ENCODE measurements at regions not wholly inside any gene's neighbourhood (a gene's known extent, or its start where the extent isn't known, plus 50 kb on each side); places are given as distances from the start of the nearest gene placed in this dataset.

- DNase-seq (ENCODE audit: low spot score), result peak; percentile 26
Observed at GRCh38 chr4:111136438-111136837, 513.6 kb upstream of the PITX2 start.

DNA sequence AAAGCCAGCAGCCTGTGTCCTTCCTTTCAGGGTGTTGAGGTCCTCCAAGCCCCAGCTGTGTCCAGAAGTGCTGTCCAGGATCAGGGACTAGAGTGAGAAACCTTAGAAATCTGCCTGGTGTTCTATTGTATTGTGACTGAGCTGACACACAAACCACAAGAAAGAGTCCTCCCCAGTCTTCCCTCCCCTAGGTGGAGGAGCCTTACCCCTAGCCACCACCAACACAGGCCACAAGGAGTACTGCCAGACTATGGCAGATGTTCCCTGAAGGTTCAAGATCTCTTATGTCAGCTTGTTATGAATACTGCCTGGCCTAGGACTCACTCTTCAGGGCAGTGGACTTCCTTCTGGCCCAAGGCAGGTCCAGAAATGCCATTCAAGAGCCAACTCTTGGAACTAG, 514.1 kb upstream of the PITX2 start:
- no peak for DNase-seq (ENCODE audit: low spot score)

DNA sequence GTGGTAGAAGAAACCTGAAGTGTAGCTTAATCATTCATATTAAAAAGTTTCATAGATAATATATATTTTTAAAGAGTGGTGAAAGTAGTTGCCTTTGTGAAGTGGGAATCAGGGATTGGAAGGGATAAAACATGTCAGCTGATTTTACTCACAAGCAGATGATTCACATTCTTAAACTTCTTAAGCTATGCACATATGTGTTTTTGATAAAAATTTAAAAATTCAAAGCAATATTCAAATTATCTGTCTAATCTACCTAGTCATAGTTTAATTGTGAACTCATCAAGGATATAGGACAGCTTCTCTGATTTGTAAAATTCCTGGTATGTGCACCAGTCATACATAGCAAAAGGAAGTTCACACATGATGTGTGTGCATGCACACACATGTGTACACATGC, 520.6 kb upstream of the PITX2 start:
- no peak for DNase-seq (ENCODE audit: low spot score)

DNA sequence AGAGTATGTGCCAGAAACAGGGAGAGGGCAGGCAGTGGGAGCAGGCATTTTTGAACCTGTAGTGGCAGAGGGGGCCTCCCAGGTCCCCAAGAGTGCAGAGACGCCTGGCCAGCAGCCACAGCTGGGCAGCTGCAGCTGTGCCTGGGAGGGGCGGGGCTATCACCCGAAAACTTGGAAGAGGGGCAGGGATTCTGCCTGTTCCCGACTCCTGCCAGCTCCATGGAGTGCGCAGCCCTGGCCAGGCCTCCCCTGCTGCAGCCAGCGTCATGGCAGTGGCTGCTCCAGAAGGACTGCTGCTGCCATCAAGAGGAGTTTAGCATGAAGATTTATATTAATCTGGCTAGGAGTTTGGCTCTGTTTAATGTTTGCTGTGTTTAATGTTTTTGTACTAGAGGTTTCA, 532.1 kb upstream of the PITX2 start:
- no peak for DNase-seq (ENCODE audit: low spot score)

DNA sequence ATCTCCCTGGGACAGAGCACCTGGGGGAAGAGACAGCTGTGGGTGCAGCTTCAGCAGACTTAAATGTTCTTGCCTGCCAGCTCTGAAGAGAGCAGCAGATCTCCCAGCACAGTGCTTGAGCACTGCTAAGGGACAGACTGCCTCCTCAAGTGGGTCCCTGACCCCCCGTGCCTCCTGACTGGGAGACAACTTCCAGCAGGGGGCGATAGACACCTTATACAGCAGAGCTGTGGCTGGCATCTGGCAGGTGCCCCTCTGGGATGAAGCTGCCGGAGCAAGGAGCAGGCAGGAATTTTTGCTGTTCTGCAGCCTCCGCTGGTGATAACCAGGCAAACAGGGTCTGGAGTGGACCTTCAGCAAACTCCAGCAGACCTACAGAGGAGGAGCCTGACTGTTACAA, 541.7 kb upstream of the PITX2 start:
- DNase-seq (ENCODE audit: low spot score), result peak; percentile 36

GRCh38 chr4:111174331-111174730, 551.5 kb upstream of the PITX2 start:
- no peak for DNase-seq (ENCODE audit: low spot score)

DNA sequence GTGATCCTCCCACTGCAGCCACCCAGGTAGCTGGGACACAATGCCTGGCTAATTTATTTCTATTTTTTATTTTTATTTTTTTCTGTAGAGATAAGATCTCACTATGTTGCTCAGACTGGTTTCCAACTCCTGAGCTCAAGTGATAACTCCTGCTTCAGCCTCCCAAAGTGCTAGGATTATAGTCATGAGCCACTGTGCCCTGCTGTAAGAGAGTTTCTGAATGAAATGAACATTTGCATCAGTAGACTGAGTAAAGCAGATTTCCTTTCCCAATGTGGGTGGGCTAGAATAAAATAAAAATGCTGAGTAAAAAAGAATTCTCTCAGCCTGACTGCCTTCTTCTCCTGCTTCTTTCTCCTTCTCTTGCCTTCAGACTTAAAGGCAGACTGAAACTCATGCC, 555.4 kb upstream of the PITX2 start:
- no peak for DNase-seq (ENCODE audit: low spot score)

- DNase-seq (ENCODE audit: low spot score), result no peak
Observed at GRCh38 chr4:111187108-111187507, 564.2 kb upstream of the PITX2 start.

DNA sequence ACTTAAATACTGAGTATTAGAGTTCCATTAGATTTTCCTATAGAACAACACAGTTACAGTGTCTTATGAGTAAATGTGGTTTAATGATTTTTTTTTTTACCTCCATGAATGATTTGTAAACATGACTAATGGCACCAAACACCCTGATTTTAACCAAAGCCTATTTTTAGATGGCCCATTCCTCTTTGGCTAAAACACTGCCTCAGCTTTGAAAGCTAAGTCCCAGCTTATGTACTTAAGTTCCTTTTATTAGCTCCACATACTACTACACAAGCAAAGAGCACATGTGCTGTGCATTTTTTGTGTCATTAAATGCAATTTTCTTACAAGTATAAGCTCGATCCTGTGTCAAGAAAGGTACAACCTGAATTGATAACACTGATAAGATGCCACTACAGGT, 575.6 kb upstream of the PITX2 start:
- no peak for DNase-seq (ENCODE audit: low spot score)

- DNase-seq (ENCODE audit: low spot score), result no peak
Observed at GRCh38 chr4:111204797-111205196, 581.9 kb upstream of the PITX2 start.

DNA sequence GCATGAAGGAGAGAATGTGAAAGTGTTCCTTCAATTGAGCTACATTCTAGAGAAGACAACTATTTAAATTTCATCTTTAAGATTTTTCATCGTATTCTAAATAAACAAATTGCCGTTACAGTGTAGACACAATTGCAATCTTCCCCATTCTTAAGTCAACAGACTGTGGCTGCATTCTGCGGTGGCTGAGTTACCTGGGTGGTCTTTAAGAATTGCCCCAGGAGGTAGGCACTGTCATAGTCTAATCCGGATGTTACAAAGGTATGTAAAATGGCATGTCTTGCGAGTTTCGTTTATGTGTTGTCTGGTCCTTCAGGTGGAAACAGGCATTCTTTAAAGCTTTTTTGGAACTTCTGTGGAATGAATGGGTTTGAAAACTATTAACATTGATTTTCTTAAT, 586.1 kb upstream of the PITX2 start:
- DNase-seq (ENCODE audit: low spot score), result no peak

GRCh38 chr4:111209706-111210105, 586.8 kb upstream of the PITX2 start:
- DNase-seq (ENCODE audit: low spot score), result no peak

- no peak for DNase-seq (ENCODE audit: low spot score)
Observed at GRCh38 chr4:111210595-111210994, 587.7 kb upstream of the PITX2 start.

DNA sequence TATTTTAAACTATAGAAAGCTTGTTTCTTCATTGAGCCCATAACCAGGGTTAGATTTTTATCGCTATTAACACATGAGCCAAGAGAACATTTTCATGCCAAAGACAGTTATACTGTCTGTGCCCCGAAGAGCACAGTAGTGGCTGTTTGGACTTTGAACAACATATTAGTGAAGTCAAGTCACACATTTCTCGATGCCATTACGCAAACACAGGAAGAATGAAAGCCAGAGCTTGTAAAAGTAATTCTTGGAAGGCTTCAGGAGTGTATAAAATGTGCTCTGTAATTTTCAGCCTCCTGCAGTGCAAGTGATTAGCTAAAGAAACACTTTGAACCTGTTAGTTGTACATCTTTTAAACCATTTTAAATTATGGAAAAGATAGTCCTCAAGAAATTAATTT, 590.7 kb upstream of the PITX2 start:
- DNase-seq (ENCODE audit: low spot score), result no peak

GRCh38 chr4:111214371-111214770, 591.5 kb upstream of the PITX2 start:
- DNase-seq (ENCODE audit: low spot score), result no peak

GRCh38 chr4:111215755-111216154, 592.9 kb upstream of the PITX2 start:
- DNase-seq (ENCODE audit: low spot score), result no peak

GRCh38 chr4:111216791-111217190, 593.9 kb upstream of the PITX2 start:
- no peak for DNase-seq (ENCODE audit: low spot score)

GRCh38 chr4:111221371-111221770, 598.5 kb upstream of the PITX2 start:
- DNase-seq (ENCODE audit: low spot score), result no peak

DNA sequence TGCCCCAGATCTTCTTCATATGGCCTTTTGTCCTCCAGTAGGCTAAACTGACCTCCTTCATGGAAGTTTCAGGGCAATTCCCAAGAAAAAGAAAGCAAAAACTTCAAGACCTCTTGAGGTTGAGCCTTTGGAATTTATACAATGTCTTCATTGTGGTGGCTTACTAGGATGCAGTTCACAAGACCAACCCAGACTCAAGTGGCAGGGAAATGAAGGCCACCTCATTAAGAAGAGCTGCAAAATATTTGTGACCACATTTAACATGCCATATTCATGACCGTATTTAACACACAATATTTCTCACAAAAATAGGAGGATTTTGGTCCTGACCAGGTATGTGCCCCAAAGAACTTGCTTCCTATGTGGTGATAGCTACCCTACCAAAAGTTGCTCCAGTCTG, 605.5 kb upstream of the PITX2 start:
- no peak for DNase-seq (ENCODE audit: low spot score)

DNA sequence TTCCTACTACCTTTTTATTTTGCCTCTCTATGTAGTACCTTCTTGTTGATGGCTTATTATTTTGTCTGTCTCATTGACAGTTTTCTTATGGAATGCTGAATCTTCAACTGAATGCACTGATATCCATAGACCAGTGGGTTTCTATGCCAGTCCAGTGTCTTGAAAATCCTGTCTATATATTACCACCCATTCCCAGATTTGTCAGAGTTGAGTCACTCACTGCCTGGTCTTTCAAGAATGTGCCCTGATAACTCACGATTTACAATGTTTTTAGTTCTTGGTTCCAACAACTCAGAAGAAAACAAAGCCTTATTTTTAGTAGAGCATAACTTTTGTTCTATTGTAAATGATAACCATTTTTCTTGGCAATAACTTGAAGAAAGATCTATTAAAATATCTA, 606.0 kb upstream of the PITX2 start:
- no peak for DNase-seq (ENCODE audit: low spot score)

DNA sequence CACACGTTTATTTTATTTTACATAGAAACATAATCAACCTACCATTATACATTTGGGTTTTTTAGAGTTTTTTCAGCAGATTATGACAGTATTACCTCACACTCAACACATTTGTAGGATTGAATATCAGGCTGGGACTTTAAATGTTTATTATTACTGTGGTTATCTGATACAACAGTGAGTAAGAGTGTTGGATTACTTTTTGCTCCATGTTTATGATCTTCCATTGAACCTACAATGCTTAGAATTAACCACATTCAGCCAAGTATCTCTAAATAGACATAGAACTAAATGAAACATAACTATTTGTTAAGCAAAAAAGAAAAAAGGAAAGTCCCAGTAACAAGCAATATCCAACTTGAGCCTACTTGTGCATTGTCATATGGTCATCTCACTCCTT, 607.4 kb upstream of the PITX2 start:
- no peak for DNase-seq (ENCODE audit: low spot score)

DNA sequence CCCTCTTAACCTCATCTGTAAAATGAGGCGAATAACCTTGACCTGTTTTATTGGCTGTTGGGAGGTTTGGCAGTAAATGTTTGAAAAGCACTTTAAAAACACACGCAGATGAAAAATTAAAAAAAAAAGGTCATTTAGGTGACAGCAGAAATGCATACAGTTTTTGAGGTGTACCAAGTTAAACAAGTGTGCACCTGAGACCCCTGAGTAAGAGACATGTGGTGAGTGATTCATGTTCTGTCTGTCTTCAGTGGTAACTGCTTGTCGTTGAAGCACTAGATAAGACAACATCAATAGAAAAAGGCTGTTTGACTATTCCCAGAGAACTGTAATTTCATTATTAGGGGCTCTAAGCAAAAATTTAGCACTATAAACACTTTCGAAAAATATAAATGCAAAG, 608.4 kb upstream of the PITX2 start:
- no peak for DNase-seq (ENCODE audit: low spot score)

GRCh38 chr4:111234939-111235338, 612.1 kb upstream of the PITX2 start:
- DNase-seq (ENCODE audit: low spot score), result no peak

DNA sequence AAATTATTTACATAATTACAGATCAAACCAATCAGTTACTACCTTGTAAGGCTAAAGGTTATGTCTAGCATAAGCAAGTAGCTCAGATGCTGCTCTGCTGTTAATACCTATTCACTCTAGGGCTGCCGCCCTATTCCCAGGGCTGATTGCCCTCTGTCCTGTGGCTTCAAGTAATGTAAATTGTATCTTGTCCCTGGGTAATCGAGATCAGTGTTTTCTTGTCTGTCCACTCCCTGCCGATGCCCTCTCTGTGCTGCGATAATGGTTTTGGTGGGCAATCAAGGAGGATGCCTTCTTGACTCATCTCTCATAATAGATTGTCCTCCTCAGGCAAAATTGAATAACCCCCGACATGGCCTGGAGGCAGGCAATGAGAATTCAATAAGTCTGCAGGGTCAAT, 641.0 kb upstream of the PITX2 start:
- DNase-seq (ENCODE audit: low spot score), result no peak

DNA sequence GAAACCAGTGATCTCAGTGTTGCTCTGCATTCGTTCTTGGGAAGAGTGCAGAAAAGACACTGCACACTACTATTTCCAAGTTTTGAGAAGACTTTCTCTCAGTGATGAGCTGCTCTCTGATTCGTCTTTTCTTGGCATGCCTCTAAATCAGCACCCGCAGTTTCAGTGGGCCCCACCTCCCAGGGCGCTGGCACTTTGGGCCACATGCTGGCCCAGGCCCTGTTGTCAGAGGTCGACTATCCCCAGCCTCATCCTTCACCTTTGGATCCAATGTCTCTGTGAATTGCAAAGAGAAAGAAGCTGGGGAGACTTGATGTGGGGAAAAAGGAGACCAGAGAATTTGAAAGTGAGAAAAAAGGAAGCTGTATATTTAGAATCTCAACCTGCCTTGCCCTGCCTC, 644.1 kb upstream of the PITX2 start:
- no peak for DNase-seq (ENCODE audit: low spot score)
